Liver (tissue), 8 donors: ENCODE measurements at regions not wholly inside any gene's neighbourhood (a gene's known extent, or its start where the extent isn't known, plus 50 kb on each side); places are given as distances from the start of the nearest gene placed in this dataset.

ENCODE experiments used
- DNase-seq: peaks from one replicate; pipeline ENCODE4 v3.0.0-alpha.2; 2017; ENCODE audit warnings: low spot score
- H3K27ac ChIP-seq, 2 donors: one replicate each; pipeline ENCODE4 v1.7.0; 2013; ENCODE audit warnings: inconsistent platforms in 2 of 2, low read length in 2 of 2, control low read depth in 1 of 2, low read depth in 1 of 2, mild to moderate bottlenecking in 1 of 2
- H3K27me3 ChIP-seq, 4 donors: one replicate each; pipeline versions ENCODE4 v1.6.1 to v1.7.0; 2013; ENCODE audit warnings: low read length in 3 of 4, inconsistent platforms in 1 of 4, mild to moderate bottlenecking in 1 of 4, moderate library complexity in 1 of 4; ENCODE audit not compliant: control insufficient read depth in 4 of 4, insufficient read depth in 4 of 4
- H3K36me3 ChIP-seq, 4 donors: one replicate each; pipeline versions ENCODE4 v1.6.1 to v1.7.0; 2013; ENCODE audit warnings: low read length in 3 of 4, mild to moderate bottlenecking in 3 of 4, low read depth in 1 of 4, moderate library complexity in 1 of 4; ENCODE audit not compliant: control insufficient read depth in 4 of 4, insufficient read depth in 3 of 4
- H3K4me1 ChIP-seq, 4 donors: one replicate each; pipeline versions ENCODE4 v1.6.1 to v1.7.0; 2013; ENCODE audit warnings: low read length in 3 of 4, mild to moderate bottlenecking in 3 of 4, moderate library complexity in 1 of 4; ENCODE audit not compliant: control insufficient read depth in 4 of 4, insufficient read depth in 4 of 4
- H3K4me3 ChIP-seq, 3 donors: one replicate each; pipeline versions ENCODE4 v1.6.1 to v1.7.0; 2013; ENCODE audit warnings: low read length in 3 of 3, control low read depth in 1 of 3, low read depth in 1 of 3, mild to moderate bottlenecking in 1 of 3
- H3K9ac ChIP-seq, 2 donors: one replicate each; pipeline ENCODE4 v1.7.0; 2013; ENCODE audit warnings: low read length in 2 of 2, mild to moderate bottlenecking in 2 of 2, moderate library complexity in 2 of 2, control low read depth in 1 of 2, low read depth in 1 of 2
- H3K9me3 ChIP-seq, 4 donors: one replicate each; pipeline versions ENCODE4 v1.6.1 to v1.7.0; 2013; ENCODE audit warnings: low read length in 3 of 4; ENCODE audit not compliant: control insufficient read depth in 4 of 4
- EGR1 ChIP-seq, 2 donors: IDR thresholded peaks; 2 replicates each; pipeline ENCODE4 v1.6.1; 2016 to 2018; ENCODE audit warnings: antibody characterized with exemption in 2 of 2, low read depth in 2 of 2
- JUND ChIP-seq, 2 donors: IDR thresholded peaks; 2 replicates each; pipeline ENCODE4 v1.6.1; 2016; ENCODE audit warnings: antibody characterized with exemption in 2 of 2
- NR2F2 ChIP-seq: IDR thresholded peaks from 2 replicates; pipeline ENCODE4 v1.6.1; 2016; ENCODE audit warnings: antibody characterized with exemption
- RAD21 ChIP-seq, 2 donors: IDR thresholded peaks; 2 replicates each; pipeline ENCODE4 v1.6.1; 2016; ENCODE audit warnings: antibody characterized with exemption in 2 of 2, mild to moderate bottlenecking in 2 of 2
- RXRA ChIP-seq, 2 donors: IDR thresholded peaks; 2 replicates each; pipeline ENCODE4 v1.6.1; 2017 to 2018; ENCODE audit warnings: antibody characterized with exemption in 2 of 2, mild to moderate bottlenecking in 1 of 2
- SP1 ChIP-seq: IDR thresholded peaks from 2 replicates; pipeline ENCODE4 v1.6.1; 2018; ENCODE audit warnings: antibody characterized with exemption, mild to moderate bottlenecking
- TAF1 ChIP-seq: conservative IDR thresholded peaks from 2 replicates; pipeline ENCODE4 v1.6.1; 2016; ENCODE audit warnings: antibody characterized with exemption, mild to moderate bottlenecking
- YY1 ChIP-seq: IDR thresholded peaks from 2 replicates; pipeline ENCODE4 v1.6.1; 2016; ENCODE audit warnings: antibody characterized with exemption, mild to moderate bottlenecking
- ZBTB33 ChIP-seq: IDR thresholded peaks from 2 replicates; pipeline ENCODE4 v1.6.1; 2016; ENCODE audit warnings: antibody characterized with exemption
- WGBS: extraction: QIAGEN DNeasy Blood & Tissue Kit; methylation state at CpG from one replicate; pipeline ENCODE4 v1.1.7; 2013; 5-methylcytosine and 5-hydroxymethylcytosine counted together
- TF ChIP-seq, protein P1 (sequence below): fragments of 150-350 bp; IDR thresholded peaks from 2 replicates; pipeline ENCODE4 v1.5.1; 2017; ENCODE audit warnings: improper control_type of control experiment, low read depth, low read length; ENCODE audit not compliant: missing input control
- TF ChIP-seq, protein P2 (sequence below): IDR thresholded peaks from 2 replicates; pipeline ENCODE4 v1.6.1; 2016; ENCODE audit warnings: antibody characterized with exemption
- TF ChIP-seq, protein P3 (sequence below): IDR thresholded peaks from 2 replicates; pipeline ENCODE4 v1.6.1; 2016; ENCODE audit warnings: antibody characterized with exemption, mild to moderate bottlenecking
- donor health status: healthy.
- donor health status: healthy.
- donor health status: healthy.
- donor health status: healthy.
- donor health status: healthy.

GRCh38 chr4:62448911-62449310 is 1248.8 kb downstream of the ADGRL3 start:
- H3K9ac ChIP-seq = no peak overlapping the region
- DNase-seq = no peak
- WGBS = 46% methylated on average over 2 of the region's 2 CpGs

DNA sequence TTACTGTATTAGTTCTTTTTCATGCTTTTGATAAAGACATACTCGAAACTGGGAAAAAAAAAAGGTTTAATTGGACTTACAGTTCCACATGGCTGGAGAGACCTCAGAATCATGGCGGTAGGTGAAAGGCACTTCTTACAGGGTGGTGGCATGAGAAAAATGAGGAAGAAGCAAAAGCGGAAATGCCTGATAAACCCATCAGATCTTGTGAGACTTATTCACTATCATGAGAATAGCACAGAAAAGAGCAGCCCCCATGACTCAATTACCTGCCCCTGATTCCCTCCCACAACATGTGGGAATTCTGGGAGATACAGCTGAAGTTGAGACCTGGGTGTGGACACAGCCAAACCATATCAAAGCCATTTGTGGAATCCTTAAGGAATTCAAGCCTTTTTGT is 1238.9 kb downstream of the ADGRL3 start:
- Histone ChIP-seq H3K27ac (no peak overlapping the region), H3K4me1 (no peaks in the 10 kb centered on the region), H3K36me3 (no peaks in the 10 kb centered on the region), H3K27me3 (no peaks in the 10 kb centered on the region), H3K4me3 (no peak overlapping the region), H3K9ac (no peak overlapping the region), H3K9me3 (peaks cover 0 to 6% (median 0%) of the 10 kb centered on the region in 4 donors)
- TF ChIP-seq NR2F2 = no peak
- TF ChIP-seq, protein P1, sequence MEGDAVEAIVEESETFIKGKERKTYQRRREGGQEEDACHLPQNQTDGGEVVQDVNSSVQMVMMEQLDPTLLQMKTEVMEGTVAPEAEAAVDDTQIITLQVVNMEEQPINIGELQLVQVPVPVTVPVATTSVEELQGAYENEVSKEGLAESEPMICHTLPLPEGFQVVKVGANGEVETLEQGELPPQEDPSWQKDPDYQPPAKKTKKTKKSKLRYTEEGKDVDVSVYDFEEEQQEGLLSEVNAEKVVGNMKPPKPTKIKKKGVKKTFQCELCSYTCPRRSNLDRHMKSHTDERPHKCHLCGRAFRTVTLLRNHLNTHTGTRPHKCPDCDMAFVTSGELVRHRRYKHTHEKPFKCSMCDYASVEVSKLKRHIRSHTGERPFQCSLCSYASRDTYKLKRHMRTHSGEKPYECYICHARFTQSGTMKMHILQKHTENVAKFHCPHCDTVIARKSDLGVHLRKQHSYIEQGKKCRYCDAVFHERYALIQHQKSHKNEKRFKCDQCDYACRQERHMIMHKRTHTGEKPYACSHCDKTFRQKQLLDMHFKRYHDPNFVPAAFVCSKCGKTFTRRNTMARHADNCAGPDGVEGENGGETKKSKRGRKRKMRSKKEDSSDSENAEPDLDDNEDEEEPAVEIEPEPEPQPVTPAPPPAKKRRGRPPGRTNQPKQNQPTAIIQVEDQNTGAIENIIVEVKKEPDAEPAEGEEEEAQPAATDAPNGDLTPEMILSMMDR = no peak
- no peak for TF ChIP-seq ZBTB33
- TF ChIP-seq, protein P2, sequence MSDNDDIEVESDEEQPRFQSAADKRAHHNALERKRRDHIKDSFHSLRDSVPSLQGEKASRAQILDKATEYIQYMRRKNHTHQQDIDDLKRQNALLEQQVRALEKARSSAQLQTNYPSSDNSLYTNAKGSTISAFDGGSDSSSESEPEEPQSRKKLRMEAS = no peak
- TF ChIP-seq SP1 = no peak
- TF ChIP-seq, protein P3, sequence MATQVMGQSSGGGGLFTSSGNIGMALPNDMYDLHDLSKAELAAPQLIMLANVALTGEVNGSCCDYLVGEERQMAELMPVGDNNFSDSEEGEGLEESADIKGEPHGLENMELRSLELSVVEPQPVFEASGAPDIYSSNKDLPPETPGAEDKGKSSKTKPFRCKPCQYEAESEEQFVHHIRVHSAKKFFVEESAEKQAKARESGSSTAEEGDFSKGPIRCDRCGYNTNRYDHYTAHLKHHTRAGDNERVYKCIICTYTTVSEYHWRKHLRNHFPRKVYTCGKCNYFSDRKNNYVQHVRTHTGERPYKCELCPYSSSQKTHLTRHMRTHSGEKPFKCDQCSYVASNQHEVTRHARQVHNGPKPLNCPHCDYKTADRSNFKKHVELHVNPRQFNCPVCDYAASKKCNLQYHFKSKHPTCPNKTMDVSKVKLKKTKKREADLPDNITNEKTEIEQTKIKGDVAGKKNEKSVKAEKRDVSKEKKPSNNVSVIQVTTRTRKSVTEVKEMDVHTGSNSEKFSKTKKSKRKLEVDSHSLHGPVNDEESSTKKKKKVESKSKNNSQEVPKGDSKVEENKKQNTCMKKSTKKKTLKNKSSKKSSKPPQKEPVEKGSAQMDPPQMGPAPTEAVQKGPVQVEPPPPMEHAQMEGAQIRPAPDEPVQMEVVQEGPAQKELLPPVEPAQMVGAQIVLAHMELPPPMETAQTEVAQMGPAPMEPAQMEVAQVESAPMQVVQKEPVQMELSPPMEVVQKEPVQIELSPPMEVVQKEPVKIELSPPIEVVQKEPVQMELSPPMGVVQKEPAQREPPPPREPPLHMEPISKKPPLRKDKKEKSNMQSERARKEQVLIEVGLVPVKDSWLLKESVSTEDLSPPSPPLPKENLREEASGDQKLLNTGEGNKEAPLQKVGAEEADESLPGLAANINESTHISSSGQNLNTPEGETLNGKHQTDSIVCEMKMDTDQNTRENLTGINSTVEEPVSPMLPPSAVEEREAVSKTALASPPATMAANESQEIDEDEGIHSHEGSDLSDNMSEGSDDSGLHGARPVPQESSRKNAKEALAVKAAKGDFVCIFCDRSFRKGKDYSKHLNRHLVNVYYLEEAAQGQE = no peak
- DNase-seq = no peak
- 69% methylated on average over 3 of the region's 3 CpGs for WGBS

More at GRCh38 chr4:62448911-62449310, 1248.8 kb downstream of the ADGRL3 start:
- Histone ChIP-seq H3K27ac (no peak overlapping the region), H3K4me3 (no peak overlapping the region), H3K36me3 (no peaks in the 10 kb centered on the region), H3K4me1 (no peaks in the 10 kb centered on the region), H3K9me3 (no peaks in the 10 kb centered on the region), H3K27me3 (no peaks in the 10 kb centered on the region)
- TF ChIP-seq JUND (IDR thresholded peaks at IDR 0.05) (no peak), NR2F2 (no peak), EGR1 (IDR thresholded peaks at IDR 0.05; ENCODE audit: low read depth in 2 of 2) (no peak), RAD21 (IDR thresholded peaks at IDR 0.05) (no peak), SP1 (no peak), RXRA (IDR thresholded peaks at IDR 0.05) (no peak), ZBTB33 (no peak), YY1 (no peak), TAF1 (no peak)
- TF ChIP-seq, protein P2 = no peak
- TF ChIP-seq, protein P3 = no peak
